GM12864 (cell line): ENCODE measurements at regions not wholly inside any gene's neighbourhood (a gene's known extent, or its start where the extent isn't known, plus 50 kb on each side); places are given as distances from the start of the nearest gene placed in this dataset.

ENCODE experiments used
- DNase-seq: peaks from one replicate; pipeline ENCODE4 v3.0.0-alpha.2; 2011; ENCODE audit warnings: low read depth
- H3K4me3 ChIP-seq: 2 replicates; pipeline ENCODE4 v1.5.1; 2011; ENCODE audit warnings: mild to moderate bottlenecking, low read depth, low read length, control low read depth
- TF ChIP-seq, protein P1 (sequence below): IDR thresholded peaks from 2 replicates; pipeline ENCODE4 v1.5.1; 2011; ENCODE audit warnings: low read depth, mild to moderate bottlenecking, moderate library complexity, low read length, control low read depth, inconsistent platforms; ENCODE audit errors: missing control alignments

DNA sequence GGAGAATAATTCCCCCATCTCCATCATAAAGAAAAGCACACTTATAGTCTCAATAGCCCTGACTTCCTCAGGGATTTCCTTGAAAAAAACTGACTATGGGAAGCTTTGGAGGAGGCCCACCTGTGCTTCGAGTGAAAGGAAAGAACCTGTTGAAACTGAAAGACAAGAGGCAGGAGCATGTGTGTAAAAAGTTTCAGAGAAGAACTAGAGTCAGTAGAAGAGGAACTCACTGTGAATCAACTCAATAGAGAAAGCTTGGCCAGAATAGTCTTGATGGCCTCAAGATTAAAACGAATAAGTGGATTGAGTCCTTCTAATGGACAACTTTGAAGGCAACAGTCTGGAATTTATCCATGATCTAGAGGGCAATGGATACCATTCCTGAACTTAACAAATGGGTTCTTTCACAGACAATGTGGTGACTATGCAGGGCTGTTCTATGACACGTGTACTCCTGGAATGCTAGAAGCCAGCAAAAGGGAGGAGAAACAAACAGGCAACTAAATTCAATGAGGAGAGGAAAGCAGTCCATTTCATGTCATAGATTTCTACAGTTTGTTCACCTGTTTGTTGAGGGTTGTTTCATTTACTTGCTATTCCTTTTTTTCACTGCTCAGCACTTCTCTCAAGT is 442.3 kb downstream of the GRB14 start:
- no peak for DNase-seq
- TF ChIP-seq, protein P1, sequence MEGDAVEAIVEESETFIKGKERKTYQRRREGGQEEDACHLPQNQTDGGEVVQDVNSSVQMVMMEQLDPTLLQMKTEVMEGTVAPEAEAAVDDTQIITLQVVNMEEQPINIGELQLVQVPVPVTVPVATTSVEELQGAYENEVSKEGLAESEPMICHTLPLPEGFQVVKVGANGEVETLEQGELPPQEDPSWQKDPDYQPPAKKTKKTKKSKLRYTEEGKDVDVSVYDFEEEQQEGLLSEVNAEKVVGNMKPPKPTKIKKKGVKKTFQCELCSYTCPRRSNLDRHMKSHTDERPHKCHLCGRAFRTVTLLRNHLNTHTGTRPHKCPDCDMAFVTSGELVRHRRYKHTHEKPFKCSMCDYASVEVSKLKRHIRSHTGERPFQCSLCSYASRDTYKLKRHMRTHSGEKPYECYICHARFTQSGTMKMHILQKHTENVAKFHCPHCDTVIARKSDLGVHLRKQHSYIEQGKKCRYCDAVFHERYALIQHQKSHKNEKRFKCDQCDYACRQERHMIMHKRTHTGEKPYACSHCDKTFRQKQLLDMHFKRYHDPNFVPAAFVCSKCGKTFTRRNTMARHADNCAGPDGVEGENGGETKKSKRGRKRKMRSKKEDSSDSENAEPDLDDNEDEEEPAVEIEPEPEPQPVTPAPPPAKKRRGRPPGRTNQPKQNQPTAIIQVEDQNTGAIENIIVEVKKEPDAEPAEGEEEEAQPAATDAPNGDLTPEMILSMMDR: no peak
- no peak overlapping the region for H3K4me3 ChIP-seq

DNA sequence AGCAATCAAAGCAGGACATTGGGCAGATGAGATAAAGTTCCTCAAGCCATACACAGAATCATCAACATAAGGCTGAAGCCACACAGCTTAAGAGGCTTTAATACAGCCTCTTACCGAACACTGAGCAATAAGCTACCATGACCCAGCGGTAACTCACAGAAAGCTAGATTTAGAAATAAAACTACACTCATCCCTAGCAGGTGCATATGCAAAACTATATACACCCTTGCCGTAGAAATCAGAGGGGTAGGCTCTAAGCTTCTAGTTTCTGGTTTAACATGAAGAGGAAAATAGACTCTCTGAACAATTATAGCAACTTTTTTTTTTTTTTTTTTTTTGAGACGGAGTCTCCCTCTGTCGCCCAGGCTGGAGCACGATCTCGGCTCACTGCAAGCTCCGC is 428.8 kb upstream of the FIGN start:
- no peak overlapping the region for H3K4me3 ChIP-seq
- DNase-seq: no peak
- TF ChIP-seq, protein P1: no peak

DNA sequence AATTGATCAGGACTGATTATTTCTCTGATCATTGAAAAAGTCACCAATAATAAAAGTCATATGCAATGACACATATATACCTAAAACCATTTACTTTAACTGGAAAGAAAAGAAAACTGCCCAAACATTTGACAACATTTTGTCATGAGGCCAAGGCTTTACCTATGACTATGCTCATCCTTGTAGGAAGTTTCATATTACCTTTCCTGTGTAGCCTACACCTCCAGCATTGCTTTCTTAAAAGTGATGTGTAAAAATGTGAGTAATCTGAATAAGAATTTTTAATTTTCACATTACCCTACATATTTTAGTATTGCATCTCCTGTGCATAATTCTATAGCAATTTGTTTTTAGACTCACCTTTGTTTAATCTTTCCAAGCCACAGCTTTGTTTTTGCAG is 419.8 kb upstream of the FIGN start:
- TF ChIP-seq, protein P1: no peak
- DNase-seq: no peak
- no peak overlapping the region for H3K4me3 ChIP-seq

DNA sequence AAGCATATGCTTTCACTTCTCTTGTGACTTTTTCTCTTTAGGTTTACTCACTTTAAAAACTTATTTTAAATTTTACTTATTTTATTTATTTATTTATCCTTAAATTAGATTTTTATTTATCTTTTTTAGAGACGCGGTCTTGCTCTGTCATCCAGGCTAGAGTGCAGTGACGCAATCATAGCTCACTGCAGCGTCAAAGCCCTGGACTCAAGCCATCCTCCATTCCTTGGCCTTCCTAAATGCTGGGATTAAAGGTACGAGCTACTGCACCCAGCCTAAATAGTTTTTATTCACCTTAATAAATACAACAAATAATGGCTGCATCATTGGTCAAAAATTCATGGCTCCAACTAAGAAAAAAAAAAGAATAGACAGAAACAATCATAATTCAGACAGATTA is 415.7 kb upstream of the FIGN start:
- TF ChIP-seq, protein P1: no peak
- no peak for DNase-seq
- H3K4me3 ChIP-seq: no peak overlapping the region

DNA sequence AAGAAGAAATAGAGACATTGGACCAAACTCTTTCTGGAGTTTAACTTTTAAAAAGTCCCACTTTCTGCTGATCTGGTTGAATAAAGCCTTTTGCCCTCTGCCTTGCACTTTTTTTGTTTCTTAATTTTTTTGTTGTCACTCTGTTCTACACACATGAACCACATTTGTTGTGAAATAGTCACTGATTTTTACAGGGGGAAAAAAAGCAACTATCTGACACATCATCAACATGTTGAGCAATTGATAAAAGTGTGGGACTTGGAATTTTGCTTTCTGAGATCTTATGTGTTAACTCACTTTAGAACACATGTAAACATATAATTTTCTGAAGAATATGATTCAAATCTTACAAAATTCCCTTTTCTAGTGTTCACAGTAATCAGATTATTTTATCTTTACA is 414.8 kb upstream of the FIGN start:
- H3K4me3 ChIP-seq: no peak overlapping the region
- TF ChIP-seq, protein P1: no peak
- DNase-seq: no peak

DNA sequence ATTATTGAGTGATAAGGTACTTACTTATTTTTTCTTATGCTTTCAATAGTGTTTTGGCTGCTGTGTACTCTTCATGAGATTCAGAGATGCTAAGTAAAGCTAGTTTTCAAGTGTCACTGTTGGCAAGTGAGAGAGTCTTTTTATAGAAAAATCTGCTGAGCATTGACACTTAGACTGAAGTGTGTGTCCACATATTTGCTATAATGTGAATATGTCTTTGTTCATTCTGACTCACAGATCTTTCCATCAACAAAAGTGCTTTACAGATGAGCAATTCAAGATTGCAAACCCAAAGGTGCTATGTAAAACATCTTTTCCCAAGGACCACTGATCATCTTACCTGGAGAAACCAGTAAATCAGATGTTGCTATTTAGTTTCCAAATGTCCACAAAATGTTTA is 410.6 kb upstream of the FIGN start:
- no peak overlapping the region for H3K4me3 ChIP-seq
- TF ChIP-seq, protein P1: no peak
- DNase-seq: no peak

DNA sequence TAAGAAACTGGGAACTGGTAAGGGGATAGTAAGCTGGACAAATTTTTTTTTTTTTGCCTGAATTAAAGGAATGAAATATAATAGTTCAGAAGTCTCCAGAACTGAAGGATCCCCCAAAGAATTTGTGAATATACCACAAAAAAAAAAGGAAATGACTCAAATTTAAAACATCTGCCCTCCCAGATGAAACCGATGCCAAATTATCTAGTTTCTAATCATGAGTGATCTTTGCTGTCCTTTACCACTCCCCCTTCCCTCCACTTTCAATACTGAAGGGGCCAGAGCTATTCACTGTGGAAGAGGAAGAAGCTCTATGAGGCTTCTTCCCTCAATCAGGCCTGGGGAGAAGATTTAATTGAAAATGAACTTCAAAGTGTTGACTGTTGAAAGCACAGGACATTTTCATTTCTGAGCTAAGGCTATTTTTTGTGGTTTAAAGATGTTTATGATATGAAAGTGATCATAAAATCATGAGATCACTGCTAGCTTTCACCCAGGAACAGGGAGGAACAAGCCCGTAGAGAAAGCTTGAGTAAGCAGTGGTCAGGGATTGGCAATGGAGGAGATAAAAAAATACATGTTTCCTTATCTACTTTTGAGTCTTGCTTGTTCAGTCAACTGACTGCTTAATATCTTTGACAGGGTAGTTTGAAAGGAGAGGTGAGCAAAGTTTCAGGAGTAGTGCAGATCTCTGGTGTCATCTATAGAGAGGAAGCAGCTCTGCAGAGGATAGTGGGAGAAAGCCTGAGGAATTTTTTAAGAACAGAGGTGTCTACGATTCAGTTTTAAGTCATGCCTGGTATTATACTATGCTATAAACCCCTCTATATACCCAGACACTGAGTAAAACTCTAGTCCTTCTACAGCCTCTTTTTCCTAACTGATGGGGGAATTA is 409.5 kb upstream of the FIGN start:
- no peak for DNase-seq
- TF ChIP-seq, protein P1: no peak
- no peak overlapping the region for H3K4me3 ChIP-seq
